Gastrocnemius medialis (tissue), 4 donors: ENCODE measurements at regions not wholly inside any gene's neighbourhood (a gene's known extent, or its start where the extent isn't known, plus 50 kb on each side); places are given as distances from the start of the nearest gene placed in this dataset.

Experiments used
- POLR2A ChIP-seq, 2 donors: fragments of 450-650 bp; IDR thresholded peaks; one replicate each; pipeline ENCODE4 v1.6.1; 2017; ENCODE audit warnings: antibody characterized with exemption in 2 of 2, mild to moderate bottlenecking in 2 of 2, moderate library complexity in 2 of 2
- TF ChIP-seq, protein P1 (sequence below), 5 experiments: fragments of 450-650 bp in 3 of 5; fragments of 200-600 bp in 2 of 5; sonication (generic) in 2 of 5; IDR thresholded peaks in 4 of 5; conservative IDR thresholded peaks in 1 of 5; 1 replicate in 4 of 5; 2 replicates in 1 of 5; pipeline ENCODE4 v1.5.1; 2016 to 2019; ENCODE audit warnings: antibody characterized with exemption in 5 of 5, mild to moderate bottlenecking in 3 of 5, moderate library complexity in 3 of 5

DNA sequence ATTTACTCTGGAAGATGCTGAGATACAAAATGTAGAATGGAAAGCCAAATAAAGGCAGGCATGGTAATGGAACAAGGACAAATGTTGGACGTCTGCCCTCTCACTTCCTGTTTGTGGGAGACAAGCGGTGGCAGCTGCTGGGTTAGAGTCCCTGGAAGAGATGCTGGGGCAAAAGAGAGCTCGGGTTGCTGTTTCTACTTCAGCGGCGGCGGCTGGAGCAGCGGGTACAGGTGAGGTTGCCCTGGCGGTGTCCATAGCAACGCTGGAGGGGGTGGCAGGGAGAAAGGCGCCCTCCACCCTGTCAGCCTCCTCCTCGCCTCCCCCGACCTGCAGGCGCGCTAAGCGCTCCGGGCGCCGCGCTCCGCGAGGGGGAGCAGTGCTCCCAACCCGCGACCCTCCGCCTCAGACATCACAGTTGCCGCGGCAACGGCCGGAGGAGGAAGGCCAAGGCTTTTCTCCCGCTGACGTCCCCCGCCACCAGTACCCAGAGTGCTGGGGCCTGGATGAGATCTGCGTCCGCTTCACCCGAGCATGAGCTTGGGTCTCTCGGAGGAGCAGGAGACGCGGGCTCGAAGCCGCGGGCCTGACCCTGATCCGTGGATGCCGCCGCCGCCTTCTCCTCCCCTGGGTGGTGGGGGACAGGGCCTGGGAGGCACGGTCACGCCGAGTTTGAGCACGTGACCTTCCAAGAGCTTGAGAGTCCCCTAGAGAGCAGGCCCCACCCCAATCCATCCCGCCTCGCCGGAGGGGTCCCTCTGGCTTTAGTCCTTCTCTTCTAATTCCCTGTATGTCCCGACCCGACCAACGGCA lies 65.6 kb downstream of the NOL4 start:
- TF ChIP-seq, protein P1, sequence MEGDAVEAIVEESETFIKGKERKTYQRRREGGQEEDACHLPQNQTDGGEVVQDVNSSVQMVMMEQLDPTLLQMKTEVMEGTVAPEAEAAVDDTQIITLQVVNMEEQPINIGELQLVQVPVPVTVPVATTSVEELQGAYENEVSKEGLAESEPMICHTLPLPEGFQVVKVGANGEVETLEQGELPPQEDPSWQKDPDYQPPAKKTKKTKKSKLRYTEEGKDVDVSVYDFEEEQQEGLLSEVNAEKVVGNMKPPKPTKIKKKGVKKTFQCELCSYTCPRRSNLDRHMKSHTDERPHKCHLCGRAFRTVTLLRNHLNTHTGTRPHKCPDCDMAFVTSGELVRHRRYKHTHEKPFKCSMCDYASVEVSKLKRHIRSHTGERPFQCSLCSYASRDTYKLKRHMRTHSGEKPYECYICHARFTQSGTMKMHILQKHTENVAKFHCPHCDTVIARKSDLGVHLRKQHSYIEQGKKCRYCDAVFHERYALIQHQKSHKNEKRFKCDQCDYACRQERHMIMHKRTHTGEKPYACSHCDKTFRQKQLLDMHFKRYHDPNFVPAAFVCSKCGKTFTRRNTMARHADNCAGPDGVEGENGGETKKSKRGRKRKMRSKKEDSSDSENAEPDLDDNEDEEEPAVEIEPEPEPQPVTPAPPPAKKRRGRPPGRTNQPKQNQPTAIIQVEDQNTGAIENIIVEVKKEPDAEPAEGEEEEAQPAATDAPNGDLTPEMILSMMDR (IDR thresholded peaks at IDR 0.05 in 4 of 5, conservative IDR thresholded peaks at IDR 0.05 in 1 of 5), result no peak
- TF ChIP-seq POLR2A (IDR thresholded peaks at IDR 0.05), result no peak
